Keratinocyte (primary cell): ENCODE measurements at regions not wholly inside any gene's neighbourhood (a gene's known extent, or its start where the extent isn't known, plus 50 kb on each side); places are given as distances from the start of the nearest gene placed in this dataset.

Experiments used
- DNase-seq: peaks from one replicate; pipeline ENCODE4 v3.0.0-alpha.2; 2011; ENCODE audit warnings: low read depth, missing footprints, low spot score
- FAIRE-seq: peaks from 2 replicates; lab custom pipeline; 2011; peaks lifted over from hg19 to GRCh38; lab: Jason Lieb, UNC
- H2AFZ ChIP-seq: 2 replicates; pipeline ENCODE4 v1.6.0; 2012; ENCODE audit warnings: low read length, control low read depth, inconsistent platforms; ENCODE audit not compliant: control insufficient read depth
- H3K27ac ChIP-seq: 2 replicates; pipeline ENCODE4 v1.5.1; 2011; ENCODE audit warnings: low read length; ENCODE audit not compliant: control insufficient read depth, insufficient read depth
- H3K27me3 ChIP-seq: 3 replicates; pipeline ENCODE4 v1.6.0; 2011; ENCODE audit warnings: low read length; ENCODE audit not compliant: control insufficient read depth, insufficient read depth; ENCODE audit errors: extremely low read depth
- H3K36me3 ChIP-seq, 2 experiments: 2 replicates in 1 of 2; 3 replicates in 1 of 2; pipeline ENCODE4 v1.5.1; 2011; ENCODE audit warnings: low read length in 2 of 2, mild to moderate bottlenecking in 1 of 2; ENCODE audit not compliant: control insufficient read depth in 2 of 2, insufficient read depth in 2 of 2; ENCODE audit errors: extremely low read depth in 1 of 2
- H3K4me1 ChIP-seq: 3 replicates; pipeline ENCODE4 v1.5.1; 2011; ENCODE audit warnings: low read length; ENCODE audit not compliant: control insufficient read depth, insufficient read depth; ENCODE audit errors: extremely low read depth
- H3K4me2 ChIP-seq: 3 replicates; pipeline ENCODE4 v1.6.0; 2011; ENCODE audit warnings: low read depth, low read length; ENCODE audit not compliant: control insufficient read depth, insufficient read depth; ENCODE audit errors: extremely low read depth
- H3K4me3 ChIP-seq, 3 experiments: fragments of 200-600 bp in 1 of 3; sonication (generic) in 1 of 3; 2 replicates in 2 of 3; 3 replicates in 1 of 3; pipeline ENCODE4 v1.5.1; 2011 to 2016; ENCODE audit warnings: low read length in 3 of 3, mild to moderate bottlenecking in 3 of 3, control low read depth in 2 of 3, inconsistent platforms in 1 of 3, low read depth in 1 of 3, mixed read lengths in 1 of 3, mixed run types in 1 of 3, moderate library complexity in 1 of 3; ENCODE audit not compliant: control insufficient read depth in 2 of 3, insufficient read depth in 2 of 3; ENCODE audit errors: extremely low read depth in 1 of 3
- H3K79me2 ChIP-seq: 2 replicates; pipeline ENCODE4 v1.6.0; 2012; ENCODE audit warnings: low read length; ENCODE audit not compliant: control insufficient read depth, insufficient read depth
- H3K9ac ChIP-seq: 3 replicates; pipeline ENCODE4 v1.6.0; 2011; ENCODE audit warnings: low read length; ENCODE audit not compliant: control insufficient read depth, insufficient read depth; ENCODE audit errors: extremely low read depth
- H3K9me1 ChIP-seq: 3 replicates; pipeline ENCODE4 v1.6.0; 2011; ENCODE audit warnings: low read length; ENCODE audit not compliant: control insufficient read depth, insufficient read depth; ENCODE audit errors: extremely low read depth
- H3K9me3 ChIP-seq: 2 replicates; pipeline ENCODE4 v1.5.1; 2012; ENCODE audit warnings: low read depth, low read length; ENCODE audit not compliant: control insufficient read depth
- H4K20me1 ChIP-seq: 3 replicates; pipeline ENCODE4 v1.6.0; 2011; ENCODE audit warnings: low read length; ENCODE audit not compliant: control insufficient read depth, insufficient read depth; ENCODE audit errors: extremely low read depth
- EZH2 ChIP-seq: IDR thresholded peaks from one replicate; pipeline ENCODE4 v1.6.1; 2012; ENCODE audit warnings: inconsistent platforms, mild to moderate bottlenecking, low read length, moderate library complexity
- dilution Hi-C: fragments of 300-500 bp; cut with MboI; formaldehyde crosslinking; loops from one replicate; pipeline ENCODE4 v1.7.0; 2020; ENCODE audit warnings: low sequenced_read_pairs; ENCODE audit not compliant: extremely low pct_ligation_motif_present
- TF ChIP-seq, protein P1 (sequence below), 3 experiments: IDR thresholded peaks in 1 of 3; conservative IDR thresholded peaks in 1 of 3; optimal IDR thresholded peaks in 1 of 3; 2 replicates in 2 of 3; 3 replicates in 1 of 3; pipeline versions ENCODE3 to v1.5.1; 2011; ENCODE audit warnings: low read length in 3 of 3, mild to moderate bottlenecking in 3 of 3, moderate library complexity in 2 of 3, control low read depth in 1 of 3, inconsistent platforms in 1 of 3; ENCODE audit not compliant: insufficient read depth in 2 of 3; ENCODE audit errors: extremely low read depth in 1 of 3

GRCh38 chr2:20110383-20110782 lies 59.0 kb upstream of the LAPTM4A start:
- Histone ChIP-seq H3K9me3 (no peaks in the 10 kb centered on the region), H3K9ac (no peak overlapping the region), H4K20me1 (no peaks in the 10 kb centered on the region), H3K27ac (no peak overlapping the region), H3K36me3 (no peaks in the 10 kb centered on the region), H3K9me1 (no peaks in the 10 kb centered on the region), H3K27me3 (no peaks in the 10 kb centered on the region), H3K4me3 (no peak overlapping the region), H3K4me1 (peaks cover 24% of the 10 kb centered on the region), H3K79me2 (no peaks in the 10 kb centered on the region), H2AFZ (no peak overlapping the region), H3K4me2 (no peak overlapping the region)
- FAIRE-seq: no peak
- dilution Hi-C loops: no loop called here
- no peak for TF ChIP-seq EZH2
- TF ChIP-seq, protein P1, sequence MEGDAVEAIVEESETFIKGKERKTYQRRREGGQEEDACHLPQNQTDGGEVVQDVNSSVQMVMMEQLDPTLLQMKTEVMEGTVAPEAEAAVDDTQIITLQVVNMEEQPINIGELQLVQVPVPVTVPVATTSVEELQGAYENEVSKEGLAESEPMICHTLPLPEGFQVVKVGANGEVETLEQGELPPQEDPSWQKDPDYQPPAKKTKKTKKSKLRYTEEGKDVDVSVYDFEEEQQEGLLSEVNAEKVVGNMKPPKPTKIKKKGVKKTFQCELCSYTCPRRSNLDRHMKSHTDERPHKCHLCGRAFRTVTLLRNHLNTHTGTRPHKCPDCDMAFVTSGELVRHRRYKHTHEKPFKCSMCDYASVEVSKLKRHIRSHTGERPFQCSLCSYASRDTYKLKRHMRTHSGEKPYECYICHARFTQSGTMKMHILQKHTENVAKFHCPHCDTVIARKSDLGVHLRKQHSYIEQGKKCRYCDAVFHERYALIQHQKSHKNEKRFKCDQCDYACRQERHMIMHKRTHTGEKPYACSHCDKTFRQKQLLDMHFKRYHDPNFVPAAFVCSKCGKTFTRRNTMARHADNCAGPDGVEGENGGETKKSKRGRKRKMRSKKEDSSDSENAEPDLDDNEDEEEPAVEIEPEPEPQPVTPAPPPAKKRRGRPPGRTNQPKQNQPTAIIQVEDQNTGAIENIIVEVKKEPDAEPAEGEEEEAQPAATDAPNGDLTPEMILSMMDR (optimal IDR thresholded peaks at IDR 0.05 in 1 of 3, IDR thresholded peaks at IDR 0.05 in 1 of 3, conservative IDR thresholded peaks at IDR 0.05 in 1 of 3; ENCODE audit: extremely low read depth in 1 of 3, insufficient read depth in 2 of 3, low read length in 3 of 3): no peak
- DNase-seq: no peak

DNA sequence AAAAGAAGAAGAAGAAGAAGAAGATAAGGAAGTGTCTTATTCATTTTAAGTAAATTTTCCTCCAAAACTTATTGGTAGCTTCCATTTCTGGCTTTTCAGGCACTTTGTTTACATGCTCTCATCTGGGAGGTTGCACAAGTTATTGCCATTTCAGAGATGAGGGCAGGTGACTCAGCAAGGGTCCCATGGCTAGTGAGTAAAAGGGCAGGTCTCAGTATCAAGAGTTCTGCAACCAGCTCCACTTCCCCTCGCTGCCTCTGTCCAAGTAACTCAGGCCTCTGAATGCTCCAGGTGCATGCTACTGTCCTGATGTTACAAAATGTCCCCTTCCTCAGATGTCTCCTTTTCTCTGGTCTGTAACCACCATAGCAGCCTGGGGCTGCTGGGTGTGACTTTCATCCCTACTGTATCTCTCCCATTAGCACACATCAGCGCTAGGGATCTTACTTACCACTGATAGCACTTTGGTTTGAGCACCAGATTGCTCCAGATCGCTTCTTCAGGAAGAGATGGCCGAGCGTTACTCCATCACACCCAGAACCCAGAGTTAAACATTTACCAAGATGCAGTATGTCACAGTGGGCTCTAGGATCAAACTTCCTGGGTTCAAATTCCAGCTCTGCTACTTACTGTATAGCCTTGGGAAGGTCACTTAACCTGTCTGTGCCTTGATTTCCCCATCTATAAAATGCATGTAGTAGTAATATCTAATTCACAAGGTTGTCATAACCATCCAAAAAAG lies 57.4 kb upstream of the LAPTM4A start:
- H3K4me3 ChIP-seq: no peak overlapping the region
- FAIRE-seq (no peak), DNase-seq (no peak)
- dilution Hi-C loops: no loop called here
- peaks cover 19% of the 10 kb centered on the region for H3K4me1 ChIP-seq
- H3K36me3 ChIP-seq: no peaks in the 10 kb centered on the region
- no peaks in the 10 kb centered on the region for H3K9me3 ChIP-seq
- H3K27me3 ChIP-seq: no peaks in the 10 kb centered on the region
- H3K9ac ChIP-seq: no peak overlapping the region
- H3K4me2 ChIP-seq: no peak overlapping the region
- no peaks in the 10 kb centered on the region for H4K20me1 ChIP-seq
- H3K27ac ChIP-seq: peak overlapping the region; percentile 39
- H3K79me2 ChIP-seq: no peaks in the 10 kb centered on the region
- no peaks in the 10 kb centered on the region for H3K9me1 ChIP-seq
- TF ChIP-seq, protein P1 (optimal IDR thresholded peaks at IDR 0.05 in 1 of 3, IDR thresholded peaks at IDR 0.05 in 1 of 3, conservative IDR thresholded peaks at IDR 0.05 in 1 of 3; ENCODE audit: extremely low read depth in 1 of 3, insufficient read depth in 2 of 3, low read length in 3 of 3): no peak
- TF ChIP-seq EZH2: no peak
- H2AFZ ChIP-seq: no peak overlapping the region
